Anterior cingulate cortex (tissue), 58 donors: ENCODE measurements at regions not wholly inside any gene's neighbourhood (a gene's known extent, or its start where the extent isn't known, plus 50 kb on each side); places are given as distances from the start of the nearest gene placed in this dataset.
"Not testable (repeated sequence)": the region's sequence is repeated elsewhere in the genome, so short reads cannot be mapped to it uniquely, and the experiment has no call there.

Experiments used
- DNase-seq, 58 donors: peaks; one replicate each; lab custom pipeline; 2025; lab: John Stamatoyannopoulos, UW

- no peak for DNase-seq
Measured at GRCh38 chr9:15372455-15372854, 50.2 kb upstream of the SNAPC3 start.

DNA sequence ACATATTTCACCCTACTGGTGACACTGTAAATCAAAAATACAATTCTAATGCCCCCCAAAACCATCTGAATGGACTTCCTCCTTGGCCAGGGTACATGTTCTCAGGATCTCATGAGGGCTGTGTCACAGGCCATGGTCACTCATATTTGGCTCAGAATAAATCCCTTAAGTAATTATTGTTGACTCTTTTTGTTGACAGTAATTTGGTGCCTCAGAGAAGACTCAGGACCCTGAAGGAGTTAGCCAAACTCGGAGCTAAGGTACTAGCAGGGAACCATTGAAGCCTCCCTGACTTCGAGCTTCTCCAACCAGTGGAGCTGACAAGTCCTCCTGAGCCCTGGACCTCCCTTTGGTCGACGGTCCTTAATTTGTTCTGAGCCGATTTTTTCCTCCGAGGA is 51.2 kb upstream of the SNAPC3 start:
- no peak for DNase-seq

- peak in 39 of 58 donors; percentile 1 to 63 (median 18) for DNase-seq
Measured at GRCh38 chr9:15370466-15371447, 51.9 kb upstream of the SNAPC3 start.

DNA sequence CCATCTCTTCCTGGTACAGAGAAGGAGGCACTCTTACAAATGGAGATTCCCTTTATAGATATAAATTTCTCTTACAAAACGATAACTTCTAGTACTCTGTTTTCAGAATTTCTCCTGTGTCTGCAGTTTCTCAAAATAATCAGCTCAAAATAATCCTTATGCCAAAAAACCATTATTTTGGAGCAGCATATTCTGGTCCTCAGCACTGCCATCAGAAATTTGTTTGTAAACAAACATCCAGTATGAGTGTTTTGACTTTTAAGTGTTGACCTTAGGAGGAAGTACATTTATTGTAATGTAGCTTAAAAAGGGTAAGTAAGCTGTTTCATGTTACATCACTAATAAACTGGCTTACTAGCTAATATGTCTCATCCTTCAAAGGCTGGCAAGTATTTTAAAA is 52.8 kb upstream of the SNAPC3 start:
- DNase-seq: no peak

- DNase-seq: no peak
Measured at GRCh38 chr9:15369238-15369637, 53.4 kb upstream of the SNAPC3 start.

DNA sequence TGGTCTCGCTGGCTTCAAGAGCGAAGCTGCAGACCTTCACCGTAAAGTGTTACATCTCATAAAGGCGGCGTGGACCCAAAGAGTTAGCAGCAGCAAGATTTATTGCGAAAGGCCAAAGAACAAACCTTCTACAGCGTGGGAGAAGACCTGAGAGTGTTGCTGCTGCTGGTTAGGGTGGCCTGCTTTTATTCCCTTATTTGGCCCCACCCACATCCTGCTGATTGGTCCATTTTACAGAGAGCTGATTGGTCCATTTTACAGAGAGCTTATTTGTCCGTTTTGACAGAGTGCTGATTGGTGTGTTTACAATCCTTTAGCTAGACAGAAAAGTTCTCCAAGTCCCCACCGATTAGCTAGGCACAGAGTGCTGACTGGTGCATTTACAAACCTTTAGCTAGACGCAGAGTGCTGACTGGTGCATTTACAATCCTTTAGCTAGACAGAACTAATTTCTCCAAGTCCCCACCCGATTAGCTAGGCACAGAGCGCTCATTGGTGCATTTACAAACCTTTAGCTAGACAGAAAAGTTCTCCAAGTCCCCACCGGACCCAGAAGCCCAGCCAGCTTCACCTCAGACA is 57.6 kb upstream of the SNAPC3 start:
- DNase-seq: not testable (repeated sequence)

GRCh38 chr9:15361737-15362136 is 54.7 kb upstream of the TTC39B start:
- no peak for DNase-seq

DNA sequence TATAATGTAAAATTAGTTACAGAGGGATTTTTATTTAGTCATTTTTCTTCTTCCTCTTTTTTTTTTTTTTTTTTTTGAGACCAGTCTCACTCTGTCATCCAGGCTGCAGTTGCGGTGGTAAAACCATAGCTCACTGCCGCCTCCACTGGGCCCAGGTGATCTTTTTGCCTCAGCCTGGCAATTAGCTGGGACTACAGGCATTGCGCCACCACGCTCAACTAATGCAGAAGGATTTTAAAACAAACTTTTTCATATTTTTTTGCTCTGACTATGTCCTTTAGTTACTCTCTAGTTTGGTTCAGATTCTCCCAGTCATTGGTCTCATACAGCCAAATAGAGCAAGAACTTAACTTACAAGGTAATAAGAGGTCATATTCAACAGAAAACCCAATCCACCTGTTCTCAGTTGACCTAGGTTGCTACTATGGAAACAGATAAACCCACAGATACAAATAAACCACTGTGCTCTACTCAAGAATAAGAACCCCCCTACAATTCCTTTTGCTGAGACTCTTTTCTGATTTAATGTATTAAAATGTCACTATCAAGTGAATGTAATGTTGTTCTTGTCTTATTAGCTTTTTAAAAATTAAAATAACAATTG is 50.1 kb upstream of the TTC39B start:
- DNase-seq: no peak
